ENCODE measurements at regions not wholly inside any gene's neighbourhood (a gene's known extent, or its start where the extent isn't known, plus 50 kb on each side); places are given as distances from the start of the nearest gene placed in this dataset.

DNA sequence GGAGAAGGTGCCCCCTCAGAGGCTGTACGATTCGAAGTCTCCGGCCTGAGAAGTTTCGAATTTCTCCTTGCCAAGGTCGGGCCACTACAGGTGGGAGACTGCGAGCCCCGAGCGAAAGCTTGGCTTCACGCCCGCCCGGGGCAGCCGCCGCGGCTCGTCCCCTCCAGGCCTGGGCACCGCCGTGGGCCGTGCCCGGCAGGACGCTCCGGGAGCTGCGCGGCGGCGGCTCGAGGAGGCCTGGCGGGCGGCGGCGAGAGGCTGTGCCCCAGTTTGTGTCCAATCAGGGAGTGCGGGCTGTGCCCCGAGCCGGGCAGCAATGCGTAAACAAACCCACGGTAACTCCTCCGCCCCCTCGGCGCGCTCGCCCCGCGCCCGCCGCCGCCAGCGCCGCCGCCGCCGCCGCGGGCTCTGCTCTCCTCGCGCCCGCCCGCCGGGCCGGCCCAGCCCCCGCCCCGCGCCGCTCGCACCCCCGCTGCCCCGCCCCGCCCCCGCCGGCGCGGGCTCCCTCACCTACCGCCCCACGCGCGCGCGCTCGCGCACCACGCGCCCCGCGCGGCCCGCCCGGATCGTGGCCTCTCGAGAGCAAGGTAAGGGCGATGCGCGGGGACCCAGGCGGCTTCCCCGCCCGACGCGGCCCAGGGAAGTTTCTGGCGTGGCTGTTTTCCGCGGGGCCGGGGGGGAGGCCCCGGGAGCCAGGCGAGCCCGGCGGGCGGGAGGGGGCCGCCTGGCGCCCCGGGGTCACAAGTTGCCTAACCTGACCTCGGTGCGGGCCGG is 57.8 kb upstream of the PCGF5 start:
- POLR2A ChIA-PET (ENCODE audit: unreplicated experiment): no interaction called here
- Histone ChIP-seq H3K4me2 (peak overlapping the region; percentile 79), H3K9me3 (ENCODE audit: insufficient read depth, low read depth) (no peaks in the 10 kb centered on the region), H3K27me3 (ENCODE audit: insufficient read depth, low read depth) (no peaks in the 10 kb centered on the region), H3K4me3 (peak overlapping the region; percentile 84), H3K4me1 (replicated peaks; ENCODE audit: insufficient read depth) (0 out of 2 replicates have a peak, but pooled peaks cover 11% of the 10 kb centered on the region), H3K27ac (peak overlapping the region; percentile 66; the same call in 1 of the 2 replicates), H4K20me1 (ENCODE audit: insufficient read depth) (no peaks in the 10 kb centered on the region; the same call in 1 of the 2 replicates), H3K36me3 (ENCODE audit: low read depth) (no peaks in the 10 kb centered on the region), H3K9me2 (ENCODE audit: insufficient read depth) (no peaks in the 10 kb centered on the region), H3F3A (ENCODE audit: insufficient read depth, low read depth) (peaks cover 10% of the 10 kb centered on the region; the same call in 1 of the 2 replicates), H2AFZ (peak overlapping the region; percentile 81), H3K79me2 (ENCODE audit: low read depth) (peaks cover 20% of the 10 kb centered on the region; the same call in 1 of the 2 replicates)
- CTCF ChIA-PET: interaction anchor here (0.7 kb wide), 1 partner anchor 136 kb away, joined by 8 read pairs; no protein-coding TSS in a partner anchor
- no TSS peak for BruUV-seq (replicated peaks)
- TF ChIP-seq, protein P1, sequence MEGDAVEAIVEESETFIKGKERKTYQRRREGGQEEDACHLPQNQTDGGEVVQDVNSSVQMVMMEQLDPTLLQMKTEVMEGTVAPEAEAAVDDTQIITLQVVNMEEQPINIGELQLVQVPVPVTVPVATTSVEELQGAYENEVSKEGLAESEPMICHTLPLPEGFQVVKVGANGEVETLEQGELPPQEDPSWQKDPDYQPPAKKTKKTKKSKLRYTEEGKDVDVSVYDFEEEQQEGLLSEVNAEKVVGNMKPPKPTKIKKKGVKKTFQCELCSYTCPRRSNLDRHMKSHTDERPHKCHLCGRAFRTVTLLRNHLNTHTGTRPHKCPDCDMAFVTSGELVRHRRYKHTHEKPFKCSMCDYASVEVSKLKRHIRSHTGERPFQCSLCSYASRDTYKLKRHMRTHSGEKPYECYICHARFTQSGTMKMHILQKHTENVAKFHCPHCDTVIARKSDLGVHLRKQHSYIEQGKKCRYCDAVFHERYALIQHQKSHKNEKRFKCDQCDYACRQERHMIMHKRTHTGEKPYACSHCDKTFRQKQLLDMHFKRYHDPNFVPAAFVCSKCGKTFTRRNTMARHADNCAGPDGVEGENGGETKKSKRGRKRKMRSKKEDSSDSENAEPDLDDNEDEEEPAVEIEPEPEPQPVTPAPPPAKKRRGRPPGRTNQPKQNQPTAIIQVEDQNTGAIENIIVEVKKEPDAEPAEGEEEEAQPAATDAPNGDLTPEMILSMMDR (conservative IDR thresholded peaks at IDR 0.05): no peak
- no peak for TF ChIP-seq EZH2 (IDR thresholded peaks at IDR 0.05; ENCODE audit: low read depth)
- intact Hi-C loops (cut with micrococcal nuclease; ENCODE audit: unreplicated experiment): no loop called here
- peak in 1 of 2 experiments; percentile 58 for DNase-seq

DNA sequence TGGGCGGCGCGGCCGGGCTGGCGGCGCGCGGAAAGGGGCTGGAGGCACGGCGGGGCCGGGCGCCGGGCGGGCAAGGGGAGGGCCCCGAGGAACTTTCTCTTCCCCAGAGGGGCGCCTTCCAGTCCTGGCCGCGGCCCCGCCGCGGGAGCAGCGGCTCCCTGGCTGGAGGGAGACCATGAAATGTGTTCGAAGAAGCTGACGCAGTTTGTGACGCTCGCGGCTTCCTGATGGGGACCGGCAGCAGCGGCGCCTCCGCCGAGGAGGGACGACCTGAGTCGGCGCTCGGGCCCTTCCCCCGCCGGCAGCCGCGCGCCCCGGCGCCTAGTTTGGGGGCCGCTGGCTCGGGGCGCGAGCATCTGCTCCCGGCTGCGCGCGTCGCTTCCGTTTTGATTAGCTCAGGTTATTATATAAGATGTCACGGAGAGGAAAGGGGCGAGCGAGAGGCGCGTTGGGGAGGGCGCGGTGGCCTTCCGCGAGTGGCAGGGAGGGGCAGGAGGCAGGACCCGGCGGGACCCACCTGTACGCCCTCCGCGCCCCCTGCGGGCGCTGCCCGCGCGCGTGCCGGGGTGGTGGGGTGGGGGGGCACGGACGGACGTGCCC is 57.1 kb upstream of the PCGF5 start:
- intact Hi-C loops (cut with micrococcal nuclease; ENCODE audit: unreplicated experiment): no loop called here
- Histone ChIP-seq H3K9me3 (ENCODE audit: insufficient read depth, low read depth) (no peaks in the 10 kb centered on the region), H3K27me3 (ENCODE audit: insufficient read depth, low read depth) (no peaks in the 10 kb centered on the region), H3K36me3 (ENCODE audit: low read depth) (no peaks in the 10 kb centered on the region), H3K4me3 (peak overlapping the region; percentile 84), H3K4me1 (replicated peaks; ENCODE audit: insufficient read depth) (0 out of 2 replicates have a peak, but pooled peaks cover 11% of the 10 kb centered on the region), H2AFZ (peak overlapping the region; percentile 79), H3K9me2 (ENCODE audit: insufficient read depth) (no peaks in the 10 kb centered on the region), H3F3A (ENCODE audit: insufficient read depth, low read depth) (peaks cover 10% of the 10 kb centered on the region; the same call in 1 of the 2 replicates), H3K27ac (peak overlapping the region; percentile 66), H3K79me2 (ENCODE audit: low read depth) (peaks cover 20% of the 10 kb centered on the region; the same call in 1 of the 2 replicates), H3K4me2 (peak overlapping the region; percentile 79), H4K20me1 (ENCODE audit: insufficient read depth) (no peaks in the 10 kb centered on the region; the same call in 1 of the 2 replicates)
- TSS peak; percentile 10 for BruUV-seq (replicated peaks)
- peak in 1 of 2 experiments; percentile 42 for DNase-seq
- no peak for TF ChIP-seq EZH2 (IDR thresholded peaks at IDR 0.05; ENCODE audit: low read depth)
- TF ChIP-seq, protein P1 (conservative IDR thresholded peaks at IDR 0.05): no peak
- POLR2A ChIA-PET (ENCODE audit: unreplicated experiment): interaction anchor here (0.6 kb wide), 2 partner anchors 40 to 263 kb away, joined by 4 to 16 read pairs; no protein-coding TSS in a partner anchor
- CTCF ChIA-PET: interaction anchor here (0.6 to 0.7 kb wide), 4 partner anchors 135 to 750 kb away, joined by 4 to 20 read pairs (median 7); no protein-coding TSS in a partner anchor

DNA sequence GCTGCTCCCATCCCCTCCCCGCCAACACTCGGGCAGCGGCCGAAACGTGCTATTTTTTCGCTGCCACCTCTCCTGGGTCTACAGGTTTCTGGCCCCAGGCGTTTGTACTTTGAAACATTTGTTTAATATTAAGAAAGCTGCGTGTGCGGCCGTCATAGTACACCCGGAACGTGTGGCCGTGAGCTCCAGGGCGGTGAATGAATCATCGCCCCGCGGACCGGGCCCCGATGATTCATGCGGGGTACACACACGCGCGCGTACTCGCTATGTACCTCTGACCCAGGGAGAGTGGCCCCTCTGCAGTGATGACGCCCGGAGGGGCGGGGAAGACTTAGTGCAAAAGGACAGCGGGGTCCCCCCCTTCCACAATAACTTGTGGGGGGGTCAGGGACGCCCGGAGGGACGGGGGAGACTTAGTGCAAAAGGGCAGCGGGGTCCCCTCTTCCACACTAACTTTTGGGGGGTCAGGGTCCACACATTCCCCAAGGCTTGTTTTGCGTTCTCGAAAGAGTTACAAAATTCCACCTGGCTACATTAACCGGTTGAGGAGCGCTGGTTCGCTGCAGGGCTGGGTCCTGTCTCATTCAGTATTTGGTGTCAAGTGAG is 56.5 kb upstream of the PCGF5 start:
- peak overlapping the region; percentile 84 for H3K4me3 ChIP-seq
- H3K4me2 ChIP-seq: peak overlapping the region; percentile 79
- no peaks in the 10 kb centered on the region for H3K27me3 ChIP-seq (ENCODE audit: insufficient read depth, low read depth)
- no peaks in the 10 kb centered on the region for H3K36me3 ChIP-seq (ENCODE audit: low read depth)
- TF ChIP-seq, protein P1 (conservative IDR thresholded peaks at IDR 0.05): no peak
- TF ChIP-seq EZH2 (IDR thresholded peaks at IDR 0.05; ENCODE audit: low read depth): no peak
- TSS peak; percentile 45 for BruUV-seq (replicated peaks)
- peaks cover 20% of the 10 kb centered on the region; the same call in 1 of the 2 replicates for H3K79me2 ChIP-seq (ENCODE audit: low read depth)
- intact Hi-C loops (cut with micrococcal nuclease; ENCODE audit: unreplicated experiment): loop anchor here (2.0 kb wide), 2 partner anchors 57 to 251 kb away; partner anchors contain the start of gene PCGF5
- H3F3A ChIP-seq (ENCODE audit: insufficient read depth, low read depth): peaks cover 10% of the 10 kb centered on the region; the same call in 1 of the 2 replicates
- peak overlapping the region; percentile 66 for H3K27ac ChIP-seq
- no peaks in the 10 kb centered on the region; the same call in 1 of the 2 replicates for H4K20me1 ChIP-seq (ENCODE audit: insufficient read depth)
- 0 out of 2 replicates have a peak, but pooled peaks cover 11% of the 10 kb centered on the region for H3K4me1 ChIP-seq (replicated peaks; ENCODE audit: insufficient read depth)
- DNase-seq: peak; percentile 53 to 79
- no peaks in the 10 kb centered on the region for H3K9me3 ChIP-seq (ENCODE audit: insufficient read depth, low read depth)
- CTCF ChIA-PET: interaction anchor here (0.6 to 0.7 kb wide), 4 partner anchors 134 to 749 kb away, joined by 4 to 20 read pairs (median 7); no protein-coding TSS in a partner anchor
- H2AFZ ChIP-seq: peak overlapping the region; percentile 79
- no peaks in the 10 kb centered on the region for H3K9me2 ChIP-seq (ENCODE audit: insufficient read depth)
- POLR2A ChIA-PET (ENCODE audit: unreplicated experiment): interaction anchor here (0.6 kb wide), 3 partner anchors 40 to 1047 kb away, joined by 4 to 16 read pairs (median 13); no protein-coding TSS in a partner anchor

All from PC-9 (cell line).